HG03469 (cell line): ENCODE measurements at regions not wholly inside any gene's neighbourhood (a gene's known extent, or its start where the extent isn't known, plus 50 kb on each side); places are given as distances from the start of the nearest gene placed in this dataset.

Source experiments
- ATAC-seq: cut with Tn5 transposase; IDR thresholded peaks from one replicate; pipeline ENCODE4 v1.9.1; 2021; ENCODE audit warnings: mild to moderate bottlenecking, moderate library complexity, moderate number of reproducible peaks; ENCODE audit not compliant: unreplicated experiment

DNA sequence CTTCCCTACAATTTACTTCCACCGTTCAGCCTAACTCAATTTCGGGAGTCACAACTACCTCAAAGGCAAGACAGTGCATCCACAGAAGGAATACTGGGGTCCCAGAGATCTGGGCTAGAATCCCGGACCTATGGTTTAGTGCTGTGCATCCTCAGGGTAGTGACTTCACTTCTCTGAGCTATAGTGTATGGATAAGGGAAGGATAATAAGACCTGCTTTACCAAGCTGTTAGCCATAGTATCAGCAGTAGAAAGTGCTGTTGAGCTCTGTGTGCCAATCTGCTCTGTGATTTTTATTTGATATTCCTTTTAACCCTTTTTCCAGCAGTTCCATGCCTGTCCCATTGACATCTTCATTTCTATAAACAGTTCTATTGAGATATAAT is 1044.3 kb downstream of the BCL11B start:
- ATAC-seq, result no peak

DNA sequence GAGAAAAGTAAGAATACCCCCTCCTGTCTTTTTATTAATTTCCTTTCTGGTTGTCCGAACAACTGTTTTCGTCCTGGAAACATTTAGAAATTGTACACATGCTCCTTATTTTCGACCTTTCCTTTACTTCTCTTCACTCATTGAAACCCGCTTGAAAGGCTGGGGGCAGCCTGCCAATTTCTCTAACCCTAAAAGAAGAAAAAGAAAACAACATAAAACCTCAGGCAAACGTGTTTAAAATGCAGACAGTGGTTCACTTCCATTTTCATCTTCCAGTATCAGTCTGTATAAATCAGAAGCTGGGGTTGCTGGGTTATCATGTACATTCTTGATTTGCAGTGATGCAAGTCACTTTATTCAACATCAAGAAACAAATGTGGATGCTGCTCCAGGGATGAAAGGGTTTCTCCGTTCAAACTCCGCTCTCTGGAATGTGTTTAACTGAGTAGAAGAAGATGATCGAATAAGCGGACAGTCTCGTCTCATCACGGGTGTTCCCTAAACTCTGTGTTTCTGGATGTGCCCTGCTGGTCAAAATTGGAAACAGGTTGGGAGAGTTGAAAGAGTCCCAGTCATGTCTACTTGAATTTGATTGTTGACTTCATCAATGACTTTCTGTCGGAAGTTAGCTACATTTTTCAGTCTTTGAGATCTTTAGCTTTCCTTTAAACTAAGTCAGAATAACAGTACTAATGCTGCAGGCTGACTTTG is 1042.2 kb downstream of the BCL11B start:
- no peak for ATAC-seq

DNA sequence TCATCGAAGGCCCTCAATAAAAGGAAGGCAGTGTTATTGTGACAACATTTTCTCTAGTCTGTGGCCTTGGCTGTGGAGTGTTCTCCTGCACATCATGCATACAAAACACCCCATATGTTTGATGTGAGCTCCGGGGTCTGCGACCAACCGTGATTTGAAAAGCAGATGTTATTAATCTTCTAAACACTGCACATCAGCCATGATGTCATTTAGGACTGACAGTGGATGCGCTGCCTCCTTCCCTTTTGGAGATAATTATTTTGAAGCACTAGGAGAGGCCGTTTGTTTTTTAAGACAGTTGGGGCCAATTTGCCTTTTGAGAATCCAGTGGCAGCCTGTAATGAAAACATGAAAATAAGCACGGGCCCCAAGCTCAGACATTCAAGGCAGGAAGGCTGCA is 1041.6 kb downstream of the BCL11B start:
- ATAC-seq, result no peak

GRCh38 chr14:98231210-98231609 is 1040.8 kb downstream of the BCL11B start:
- ATAC-seq, result no peak

GRCh38 chr14:98233656-98234055 is 1038.3 kb downstream of the BCL11B start:
- no peak for ATAC-seq

GRCh38 chr14:98234208-98234607 is 1037.8 kb downstream of the BCL11B start:
- ATAC-seq, result no peak

DNA sequence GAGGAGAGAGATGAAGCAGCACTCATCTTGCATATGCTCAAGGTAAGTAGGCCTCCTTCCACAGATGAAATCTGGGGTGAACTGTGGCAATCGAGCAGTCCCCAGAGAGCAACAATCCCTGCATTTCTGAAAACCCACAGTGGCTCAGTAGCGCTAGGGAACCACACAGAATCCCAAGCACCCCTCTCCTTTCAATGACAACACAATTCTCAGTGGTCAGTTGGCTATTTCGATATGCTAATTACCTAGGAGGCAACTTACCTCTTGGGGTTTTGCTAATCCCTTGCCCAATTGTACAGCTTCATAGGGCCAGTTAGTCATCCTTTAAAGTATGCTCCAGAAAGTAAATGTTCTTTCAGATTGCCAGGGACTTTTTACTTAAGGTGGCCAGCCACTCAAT is 1035.7 kb downstream of the BCL11B start:
- ATAC-seq, result no peak

DNA sequence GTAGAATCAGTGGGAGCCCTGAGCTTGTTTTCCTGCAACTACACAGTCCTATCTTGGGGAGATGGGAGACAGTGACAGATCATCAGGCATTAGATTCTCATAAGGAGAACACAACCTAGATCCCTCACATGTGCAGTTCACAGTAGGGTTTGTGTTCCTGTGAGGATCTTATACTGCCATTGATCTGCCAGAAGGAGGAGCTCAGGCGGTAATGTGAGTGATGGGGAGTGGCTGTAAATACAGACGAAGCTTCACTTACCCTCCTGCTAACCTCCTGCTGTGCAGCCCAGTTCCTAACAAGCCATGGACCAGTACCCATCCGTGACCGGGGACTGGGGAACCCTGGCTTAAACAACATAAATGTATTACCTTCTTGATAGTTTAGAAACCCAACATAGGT is 1034.1 kb downstream of the BCL11B start:
- no peak for ATAC-seq

GRCh38 chr14:98240376-98240775 is 1031.6 kb downstream of the BCL11B start:
- ATAC-seq, result no peak

DNA sequence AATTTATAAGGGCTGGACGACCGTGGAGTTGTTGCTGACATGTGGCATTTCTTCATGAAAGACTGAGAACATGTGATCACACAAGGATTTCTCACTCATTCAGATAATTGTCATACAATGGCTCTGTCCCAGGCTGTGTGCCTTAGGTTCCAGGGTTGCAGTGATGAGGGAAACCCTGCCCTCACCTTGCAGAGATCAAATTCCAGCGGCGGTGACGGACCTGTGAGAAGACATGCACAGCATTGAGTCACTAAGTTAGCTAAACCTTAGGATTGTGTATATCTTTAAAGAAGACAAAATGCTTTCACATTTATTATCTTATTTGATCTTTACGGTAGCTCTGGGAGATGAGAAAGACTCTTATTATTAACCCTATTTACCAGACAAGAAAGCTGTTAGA is 1029.1 kb downstream of the BCL11B start:
- ATAC-seq, result no peak

DNA sequence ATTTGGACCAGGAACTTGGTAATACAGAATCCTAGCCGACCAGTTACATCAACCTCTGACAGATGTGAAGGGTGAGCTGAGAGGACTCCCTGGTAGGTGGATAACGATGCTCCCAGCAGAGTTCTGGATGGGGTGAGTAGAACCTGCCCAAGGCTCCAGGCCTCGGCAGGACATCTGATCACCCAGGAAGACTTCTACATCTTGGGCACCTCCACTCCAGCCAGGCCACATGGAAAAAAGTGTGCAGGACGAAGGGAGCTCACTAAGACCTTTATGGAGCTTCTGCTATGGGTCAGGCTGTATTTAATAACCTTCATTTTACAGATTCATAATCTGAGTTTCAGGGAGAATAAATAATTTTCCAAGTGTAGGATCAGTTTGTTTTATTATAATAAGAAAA is 1028.7 kb downstream of the BCL11B start:
- ATAC-seq, result no peak

- ATAC-seq, result no peak
Observed at GRCh38 chr14:98244162-98244948, 1027.6 kb downstream of the BCL11B start.

- ATAC-seq, result no peak
Observed at GRCh38 chr14:98244966-98245569, 1026.9 kb downstream of the BCL11B start.

DNA sequence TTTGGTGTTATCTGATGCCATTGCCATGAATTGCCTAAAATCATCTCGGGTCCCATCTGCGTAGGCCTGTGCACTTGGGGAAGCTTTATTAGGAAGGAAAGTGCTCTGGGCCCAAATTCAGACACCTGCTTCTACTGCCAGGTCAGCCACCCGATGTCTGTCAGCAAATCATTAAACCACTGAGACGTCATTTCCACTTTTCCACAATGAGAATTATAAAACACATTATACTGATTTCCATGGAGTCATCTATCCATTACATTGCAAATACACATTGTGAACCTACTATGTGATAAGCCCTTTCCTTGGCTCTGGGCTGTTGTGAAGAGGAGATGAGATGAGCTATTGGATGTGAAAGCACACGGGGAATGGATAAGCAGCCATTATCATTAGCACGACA is 1022.9 kb downstream of the BCL11B start:
- no peak for ATAC-seq

GRCh38 chr14:98249476-98249875 is 1022.5 kb downstream of the BCL11B start:
- no peak for ATAC-seq

GRCh38 chr14:98252820-98253219 is 1019.2 kb downstream of the BCL11B start:
- no peak for ATAC-seq

DNA sequence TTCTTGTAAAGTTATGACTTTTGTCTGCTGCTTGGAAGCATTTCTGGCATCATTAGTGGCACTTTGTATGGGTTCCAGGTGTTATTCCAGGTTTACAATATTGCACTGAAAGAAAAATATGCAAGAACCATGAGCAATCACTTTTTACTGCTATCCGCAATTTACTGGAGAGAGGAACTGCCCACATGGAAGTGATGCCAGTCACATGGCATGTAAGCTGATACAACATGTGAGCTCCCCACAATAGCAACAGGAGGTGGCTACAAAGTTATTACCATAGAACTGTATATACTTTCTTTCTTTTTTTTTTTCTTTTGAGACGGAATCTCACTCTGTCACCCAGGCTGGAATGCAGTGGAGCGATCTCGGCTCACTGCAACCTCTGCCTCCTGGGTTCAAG is 1012.1 kb downstream of the BCL11B start:
- no peak for ATAC-seq

GRCh38 chr14:98262566-98262965 is 1009.4 kb downstream of the BCL11B start:
- ATAC-seq, result no peak

DNA sequence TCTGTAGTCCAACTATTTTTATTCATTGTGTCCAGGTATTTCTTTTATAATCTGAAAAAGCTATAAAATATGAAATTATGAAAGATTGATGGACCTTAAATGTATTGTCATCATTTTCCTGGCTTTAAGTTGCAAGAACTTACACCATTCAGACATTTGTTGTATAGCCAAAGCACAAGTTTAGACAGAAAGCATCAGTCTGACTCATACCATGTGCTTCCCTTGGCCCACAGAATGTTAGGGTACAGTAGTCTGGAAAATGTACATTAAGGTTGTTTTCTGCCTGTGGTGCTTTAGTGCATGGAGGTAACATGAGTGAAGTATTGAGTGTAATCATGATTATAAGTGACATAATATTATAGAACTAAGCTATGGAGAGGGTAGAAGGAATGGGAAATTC is 1002.5 kb downstream of the BCL11B start:
- ATAC-seq, result no peak

DNA sequence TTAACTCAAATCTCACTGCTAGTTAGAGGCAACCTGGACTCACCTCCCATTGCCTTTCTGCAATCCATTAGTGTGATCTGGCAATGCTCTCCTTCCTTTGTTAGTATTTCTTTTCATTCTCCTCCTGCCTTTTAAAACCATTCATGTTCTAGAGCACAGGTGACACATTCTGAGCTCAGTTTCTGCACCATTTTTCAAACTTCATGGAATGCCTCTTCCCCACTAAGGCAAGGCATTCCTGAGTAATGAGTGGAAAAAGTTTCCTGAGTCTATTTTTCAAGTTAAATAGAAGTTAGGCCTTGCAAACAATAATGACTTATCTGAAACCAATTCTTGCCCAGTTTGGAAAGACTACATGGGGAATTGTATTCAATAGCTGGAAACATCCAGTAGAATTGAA is 1001.8 kb downstream of the BCL11B start:
- ATAC-seq, result no peak

DNA sequence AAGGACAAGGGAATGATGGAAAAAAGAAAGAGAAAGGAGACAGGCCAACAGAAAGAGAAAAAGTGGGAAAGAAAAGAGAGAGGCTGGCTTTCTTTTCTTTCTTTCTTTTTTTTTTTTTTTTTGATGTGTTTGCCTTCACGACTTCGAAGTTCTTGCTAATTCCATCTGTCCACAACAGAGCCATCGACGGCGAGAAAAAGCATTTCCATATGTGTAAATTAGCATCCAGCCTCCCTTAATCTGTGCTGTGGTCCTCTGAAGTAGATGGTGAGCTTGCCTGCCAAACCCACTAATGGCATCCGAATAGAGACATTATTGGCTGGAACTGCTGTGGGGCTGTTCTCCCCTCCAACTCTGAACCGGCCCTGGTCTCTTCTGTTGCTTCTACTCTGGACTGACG is 997.4 kb downstream of the BCL11B start:
- no peak for ATAC-seq

- ATAC-seq, result no peak
Observed at GRCh38 chr14:98278800-98279199, 993.2 kb downstream of the BCL11B start.
